Hematopoietic multipotent progenitor cell treated with erythropoietin and hydrocortisone succinate and interleukin-3 and kit ligand, for 4 days (in vitro differentiated cells): ENCODE measurements at regions not wholly inside any gene's neighbourhood (a gene's known extent, or its start where the extent isn't known, plus 50 kb on each side); places are given as distances from the start of the nearest gene placed in this dataset.
A peak's percentile ranks its signal among the peaks of the same experiment; 100 is the strongest.

Experiments used
- DNase-seq: peaks from one replicate; pipeline ENCODE4 v3.0.0-alpha.2; 2015

- no peak for DNase-seq
These were observed 972.1 kb downstream of the CDH11 start for GRCh38 chr16:64149756-64150155.

- DNase-seq = no peak
These were observed 973.5 kb downstream of the CDH11 start for GRCh38 chr16:64148356-64148755.

GRCh38 chr16:64147941-64148340 lies 973.9 kb downstream of the CDH11 start:
- no peak for DNase-seq

- no peak for DNase-seq
These were observed 977.2 kb downstream of the CDH11 start for GRCh38 chr16:64144617-64145016.

GRCh38 chr16:64138621-64139020 lies 983.2 kb downstream of the CDH11 start:
- DNase-seq = no peak

GRCh38 chr16:64138006-64138405 lies 983.9 kb downstream of the CDH11 start:
- no peak for DNase-seq

- DNase-seq = no peak
These were observed 985.1 kb downstream of the CDH11 start for GRCh38 chr16:64136743-64137142.

- no peak for DNase-seq
These were observed 985.5 kb downstream of the CDH11 start for GRCh38 chr16:64136314-64136713.

- DNase-seq = peak; percentile 2
These were observed 988.5 kb downstream of the CDH11 start for GRCh38 chr16:64133366-64133765.

GRCh38 chr16:64132759-64133361 lies 989.0 kb downstream of the CDH11 start:
- no peak for DNase-seq

- DNase-seq = no peak
These were observed 989.7 kb downstream of the CDH11 start for GRCh38 chr16:64132190-64132589.

GRCh38 chr16:64131423-64131822 lies 990.4 kb downstream of the CDH11 start:
- no peak for DNase-seq

GRCh38 chr16:64130140-64130539 lies 991.7 kb downstream of the CDH11 start:
- no peak for DNase-seq

GRCh38 chr16:64122177-64122576 lies 999.7 kb downstream of the CDH11 start:
- DNase-seq = no peak

- no peak for DNase-seq
These were observed 1000.4 kb downstream of the CDH11 start for GRCh38 chr16:64121473-64121872.

- no peak for DNase-seq
These were observed 1005.7 kb downstream of the CDH11 start for GRCh38 chr16:64116151-64116550.

- no peak for DNase-seq
These were observed 1012.6 kb downstream of the CDH11 start for GRCh38 chr16:64109241-64109640.

- DNase-seq = no peak
These were observed 1019.2 kb downstream of the CDH11 start for GRCh38 chr16:64102654-64103053.

- no peak for DNase-seq
These were observed 1023.4 kb downstream of the CDH11 start for GRCh38 chr16:64098451-64098850.

GRCh38 chr16:64096689-64097088 lies 1025.2 kb downstream of the CDH11 start:
- DNase-seq = no peak

GRCh38 chr16:64094992-64095634 lies 1026.8 kb downstream of the CDH11 start:
- DNase-seq = no peak

- DNase-seq = no peak
These were observed 1027.5 kb downstream of the CDH11 start for GRCh38 chr16:64094181-64094965.

- DNase-seq = no peak
These were observed 1029.6 kb downstream of the CDH11 start for GRCh38 chr16:64092271-64092670.

GRCh38 chr16:64090327-64090726 lies 1031.5 kb downstream of the CDH11 start:
- no peak for DNase-seq
